Hepatocyte (in vitro differentiated cells): ENCODE measurements at regions not wholly inside any gene's neighbourhood (a gene's known extent, or its start where the extent isn't known, plus 50 kb on each side); places are given as distances from the start of the nearest gene placed in this dataset.

Experiments used
- DNase-seq: peaks from one replicate; pipeline ENCODE4 v3.0.0-alpha.2; 2016; ENCODE audit warnings: low spot score
- H2AFZ ChIP-seq: fragments of 200-600 bp; sonication (generic); 2 replicates; pipeline ENCODE4 v1.6.0; 2016; ENCODE audit warnings: antibody characterized with exemption, mild to moderate bottlenecking
- H3K27ac ChIP-seq: fragments of 200-600 bp; sonication (generic); 2 replicates; pipeline ENCODE4 v1.5.1; 2016; ENCODE audit warnings: mild to moderate bottlenecking
- H3K27me3 ChIP-seq: fragments of 200-600 bp; sonication (generic); 2 replicates; pipeline ENCODE4 v1.6.1; 2016
- H3K36me3 ChIP-seq: fragments of 200-600 bp; sonication (generic); replicated peaks from 2 replicates; pipeline ENCODE4 v1.5.1; 2016; ENCODE audit warnings: low read depth; ENCODE audit not compliant: insufficient read depth
- H3K4me1 ChIP-seq: fragments of 200-600 bp; sonication (generic); 2 replicates; pipeline ENCODE4 v1.5.1; 2016; ENCODE audit warnings: mild to moderate bottlenecking, moderate library complexity; ENCODE audit not compliant: insufficient read depth
- H3K4me2 ChIP-seq: fragments of 200-600 bp; sonication (generic); 2 replicates; pipeline ENCODE4 v1.6.0; 2016
- H3K4me3 ChIP-seq: fragments of 200-600 bp; sonication (generic); 2 replicates; pipeline ENCODE4 v1.5.1; 2016; ENCODE audit warnings: mild to moderate bottlenecking
- H3K79me2 ChIP-seq: fragments of 200-600 bp; sonication (generic); 2 replicates; pipeline ENCODE4 v1.6.0; 2017; ENCODE audit warnings: mild to moderate bottlenecking
- H3K9me2 ChIP-seq: fragments of 200-600 bp; sonication (generic); replicated peaks from 2 replicates; pipeline ENCODE4 v1.6.0; 2017; ENCODE audit warnings: mild to moderate bottlenecking; ENCODE audit not compliant: insufficient read depth
- H3K9me3 ChIP-seq: fragments of 200-600 bp; sonication (generic); 2 replicates; pipeline ENCODE4 v1.5.1; 2016; ENCODE audit warnings: low read depth, mild to moderate bottlenecking
- H4K20me1 ChIP-seq: fragments of 200-600 bp; sonication (generic); 2 replicates; pipeline ENCODE4 v1.6.0; 2016; ENCODE audit warnings: mild to moderate bottlenecking; ENCODE audit not compliant: insufficient read depth, poor library complexity, severe bottlenecking
- EZH2 ChIP-seq: fragments of 200-600 bp; sonication (generic); IDR thresholded peaks from 2 replicates; pipeline ENCODE4 v1.6.1; 2016; ENCODE audit warnings: antibody characterized with exemption, mild to moderate bottlenecking, borderline replicate concordance
- EZH2phosphoT487 ChIP-seq: fragments of 200-600 bp; sonication (generic); IDR thresholded peaks from one replicate; pipeline ENCODE4 v1.6.1; 2018; ENCODE audit warnings: antibody characterized with exemption, mild to moderate bottlenecking, low read depth, moderate library complexity; ENCODE audit not compliant: unreplicated experiment, severe bottlenecking
- WGBS: methylation state at CpG from one replicate; pipeline ENCODE4 v1.1.6; 2016; ENCODE audit warnings: low lambda C conversion rate; ENCODE audit errors: missing lambda C conversion rate; 5-methylcytosine and 5-hydroxymethylcytosine counted together
- TF ChIP-seq, protein P1 (sequence below): fragments of 200-600 bp; sonication (generic); IDR thresholded peaks from 2 replicates; pipeline ENCODE4 v1.5.1; 2016; ENCODE audit warnings: antibody characterized with exemption, mild to moderate bottlenecking; ENCODE audit not compliant: poor library complexity

DNA sequence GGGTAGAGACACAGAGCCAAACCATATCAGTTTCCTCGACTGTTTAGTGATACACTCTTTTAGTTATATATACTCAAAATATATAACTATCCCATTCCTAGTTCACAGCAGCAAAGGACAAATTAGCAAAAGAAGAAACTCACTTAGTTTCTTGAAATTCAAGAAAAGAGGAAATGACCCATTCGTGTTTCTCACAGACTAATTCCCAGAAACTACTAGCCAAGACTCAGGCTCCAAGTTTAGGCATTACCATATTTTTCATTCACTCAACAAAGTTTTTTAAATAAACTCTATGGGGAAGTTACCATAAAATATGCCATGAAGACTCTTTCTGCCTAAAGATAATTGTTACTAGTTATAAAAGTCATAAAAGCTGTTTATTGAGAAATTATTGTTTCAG lies 152.3 kb upstream of the DAAM1 start:
- Histone ChIP-seq H3K36me3 (no peaks in the 10 kb centered on the region), H3K79me2 (no peaks in the 10 kb centered on the region), H3K4me3 (no peak overlapping the region), H2AFZ (no peak overlapping the region), H3K9me2 (no peaks in the 10 kb centered on the region), H3K27ac (no peak overlapping the region), H3K27me3 (no peaks in the 10 kb centered on the region), H3K4me2 (no peak overlapping the region), H3K9me3 (no peaks in the 10 kb centered on the region), H4K20me1 (no peaks in the 10 kb centered on the region), H3K4me1 (no peaks in the 10 kb centered on the region)
- DNase-seq: no peak
- 95% methylated on average over 2 of the region's 2 CpGs for WGBS
- TF ChIP-seq EZH2phosphoT487 (no peak), EZH2 (no peak)
- TF ChIP-seq, protein P1, sequence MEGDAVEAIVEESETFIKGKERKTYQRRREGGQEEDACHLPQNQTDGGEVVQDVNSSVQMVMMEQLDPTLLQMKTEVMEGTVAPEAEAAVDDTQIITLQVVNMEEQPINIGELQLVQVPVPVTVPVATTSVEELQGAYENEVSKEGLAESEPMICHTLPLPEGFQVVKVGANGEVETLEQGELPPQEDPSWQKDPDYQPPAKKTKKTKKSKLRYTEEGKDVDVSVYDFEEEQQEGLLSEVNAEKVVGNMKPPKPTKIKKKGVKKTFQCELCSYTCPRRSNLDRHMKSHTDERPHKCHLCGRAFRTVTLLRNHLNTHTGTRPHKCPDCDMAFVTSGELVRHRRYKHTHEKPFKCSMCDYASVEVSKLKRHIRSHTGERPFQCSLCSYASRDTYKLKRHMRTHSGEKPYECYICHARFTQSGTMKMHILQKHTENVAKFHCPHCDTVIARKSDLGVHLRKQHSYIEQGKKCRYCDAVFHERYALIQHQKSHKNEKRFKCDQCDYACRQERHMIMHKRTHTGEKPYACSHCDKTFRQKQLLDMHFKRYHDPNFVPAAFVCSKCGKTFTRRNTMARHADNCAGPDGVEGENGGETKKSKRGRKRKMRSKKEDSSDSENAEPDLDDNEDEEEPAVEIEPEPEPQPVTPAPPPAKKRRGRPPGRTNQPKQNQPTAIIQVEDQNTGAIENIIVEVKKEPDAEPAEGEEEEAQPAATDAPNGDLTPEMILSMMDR: no peak

DNA sequence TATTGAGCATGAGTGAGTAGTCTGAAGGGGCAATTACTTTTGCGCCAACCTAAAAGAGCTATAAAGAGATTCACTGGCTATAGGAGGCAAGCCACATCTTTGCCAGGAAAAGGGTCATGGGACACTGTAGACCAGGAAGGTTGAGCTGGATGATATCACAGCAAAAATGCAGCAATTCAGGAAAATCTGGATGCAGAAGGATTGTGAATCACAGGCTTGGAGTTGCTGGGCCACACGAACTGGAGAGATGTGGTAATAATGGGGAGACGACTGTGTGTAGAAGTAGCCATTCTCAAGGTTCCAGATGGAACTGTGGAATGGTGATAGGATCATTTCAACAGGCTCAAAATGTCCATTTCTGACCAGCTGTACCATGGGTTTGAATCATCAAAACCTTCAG lies 151.4 kb upstream of the DAAM1 start:
- WGBS: 59% methylated on average over 3 of the region's 3 CpGs
- H3K4me1 ChIP-seq: no peaks in the 10 kb centered on the region

DNA sequence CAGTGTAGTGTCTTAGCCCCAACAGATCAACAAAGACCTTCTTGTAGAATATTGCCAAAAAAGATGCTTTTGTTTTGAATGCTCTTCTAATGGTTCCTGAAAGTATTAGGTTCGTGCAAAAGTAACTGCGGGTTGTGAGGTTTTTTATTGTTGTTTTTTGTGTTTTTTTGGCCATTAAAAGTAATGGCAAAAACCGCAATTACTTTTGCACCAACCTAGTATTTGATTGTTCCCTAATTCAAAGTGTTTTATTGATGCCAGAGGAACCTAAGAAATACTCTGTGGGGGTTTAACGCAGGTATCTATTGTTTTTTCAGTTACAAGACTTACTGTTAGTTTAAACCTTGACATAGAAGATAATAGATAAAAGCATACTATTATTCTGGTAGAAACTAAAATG lies 150.8 kb upstream of the DAAM1 start:
- no peak overlapping the region for H3K4me3 ChIP-seq
- no peaks in the 10 kb centered on the region for H3K9me2 ChIP-seq
- TF ChIP-seq, protein P1: no peak
- TF ChIP-seq EZH2phosphoT487: no peak
- no peak for TF ChIP-seq EZH2
- H3K4me2 ChIP-seq: no peak overlapping the region
- H3K4me1 ChIP-seq: no peaks in the 10 kb centered on the region
- H3K9me3 ChIP-seq: no peaks in the 10 kb centered on the region
- no peaks in the 10 kb centered on the region for H3K79me2 ChIP-seq
- no peak overlapping the region for H2AFZ ChIP-seq
- no peaks in the 10 kb centered on the region for H4K20me1 ChIP-seq
- no peak for DNase-seq
- H3K36me3 ChIP-seq: no peaks in the 10 kb centered on the region
- no peaks in the 10 kb centered on the region for H3K27me3 ChIP-seq
- 91% methylated on average over 4 of the region's 4 CpGs for WGBS
- H3K27ac ChIP-seq: no peak overlapping the region

More for the DNA sequence above, 151.4 kb upstream of the DAAM1 start:
- H3K27me3 ChIP-seq: no peaks in the 10 kb centered on the region
- no peak overlapping the region for H2AFZ ChIP-seq
- no peaks in the 10 kb centered on the region for H3K9me2 ChIP-seq
- no peak overlapping the region for H3K4me2 ChIP-seq
- no peak for TF ChIP-seq EZH2
- TF ChIP-seq, protein P1: no peak
- TF ChIP-seq EZH2phosphoT487: no peak
- H3K9me3 ChIP-seq: no peaks in the 10 kb centered on the region
- H3K27ac ChIP-seq: no peak overlapping the region
- no peak for DNase-seq
- no peaks in the 10 kb centered on the region for H3K36me3 ChIP-seq
- H4K20me1 ChIP-seq: no peaks in the 10 kb centered on the region
- no peak overlapping the region for H3K4me3 ChIP-seq
- no peaks in the 10 kb centered on the region for H3K79me2 ChIP-seq

DNA sequence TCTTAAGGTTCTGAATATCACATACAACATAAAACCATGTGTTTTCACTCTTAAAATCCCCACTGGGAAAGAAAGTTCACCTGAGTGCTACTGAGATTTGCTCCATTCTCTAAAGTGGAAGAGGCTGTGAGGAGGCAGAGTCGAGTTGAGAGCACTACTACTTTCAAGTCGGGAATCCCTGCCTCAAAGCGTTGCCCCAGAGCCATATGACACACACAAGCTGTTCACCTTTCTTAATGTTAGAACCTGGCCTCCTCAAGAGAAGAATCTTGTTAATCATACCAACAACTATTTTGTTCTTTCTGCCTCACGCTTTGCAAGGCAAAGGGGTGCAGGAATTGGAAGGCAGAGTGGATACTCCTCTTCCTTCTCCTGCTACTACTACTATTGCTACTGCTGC lies 149.7 kb upstream of the DAAM1 start:
- TF ChIP-seq, protein P1: no peak
- TF ChIP-seq EZH2phosphoT487 (no peak), EZH2 (no peak)
- Histone ChIP-seq H4K20me1 (no peaks in the 10 kb centered on the region), H3K9me3 (no peaks in the 10 kb centered on the region), H3K4me2 (no peak overlapping the region), H3K27me3 (no peaks in the 10 kb centered on the region), H3K4me1 (no peaks in the 10 kb centered on the region), H3K9me2 (no peaks in the 10 kb centered on the region), H3K36me3 (no peaks in the 10 kb centered on the region), H2AFZ (no peak overlapping the region), H3K79me2 (no peaks in the 10 kb centered on the region), H3K27ac (no peak overlapping the region), H3K4me3 (no peak overlapping the region)
- WGBS: 86% methylated on average over 4 of the region's 4 CpGs
- DNase-seq: no peak
